Fibroblast of the aortic adventitia (primary cell): ENCODE measurements at regions not wholly inside any gene's neighbourhood (a gene's known extent, or its start where the extent isn't known, plus 50 kb on each side); places are given as distances from the start of the nearest gene placed in this dataset.

Source experiments
- DNase-seq: peaks from one replicate; pipeline ENCODE4 v3.0.0-alpha.2; 2010; ENCODE audit warnings: low read depth
- H3K4me3 ChIP-seq: 2 replicates; pipeline ENCODE4 v1.5.1; 2011; ENCODE audit warnings: low read depth, mild to moderate bottlenecking, control low read depth, low read length, moderate library complexity
- CTCF ChIP-seq: IDR thresholded peaks from 2 replicates; pipeline ENCODE4 v1.5.1; 2011; ENCODE audit warnings: mild to moderate bottlenecking, low read length, control low read depth, inconsistent platforms; ENCODE audit not compliant: insufficient read depth

- H3K4me3 ChIP-seq, result no peak overlapping the region
- no peak for DNase-seq
- TF ChIP-seq CTCF, result no peak
These were observed 568.1 kb upstream of the CRIM1 start for GRCh38 chr2:35787302-35788031.

- DNase-seq, result no peak
- no peak for TF ChIP-seq CTCF
- H3K4me3 ChIP-seq, result no peak overlapping the region
These were observed 570.0 kb upstream of the CRIM1 start for GRCh38 chr2:35785564-35785963.

- H3K4me3 ChIP-seq, result no peak overlapping the region
- DNase-seq, result no peak
- no peak for TF ChIP-seq CTCF
These were observed 570.8 kb upstream of the CRIM1 start for GRCh38 chr2:35784777-35785176.

- DNase-seq, result no peak
- no peak overlapping the region for H3K4me3 ChIP-seq
- TF ChIP-seq CTCF, result no peak
These were observed 571.9 kb upstream of the CRIM1 start for GRCh38 chr2:35783723-35784122.

- H3K4me3 ChIP-seq, result no peak overlapping the region
- DNase-seq, result no peak
- no peak for TF ChIP-seq CTCF
These were observed 614.0 kb upstream of the CRIM1 start for GRCh38 chr2:35741556-35741955.

GRCh38 chr2:35731674-35732073 is 623.9 kb upstream of the CRIM1 start:
- no peak for DNase-seq
- H3K4me3 ChIP-seq, result no peak overlapping the region
- no peak for TF ChIP-seq CTCF

- DNase-seq, result no peak
- no peak for TF ChIP-seq CTCF
- H3K4me3 ChIP-seq, result no peak overlapping the region
These were observed 640.7 kb upstream of the CRIM1 start for GRCh38 chr2:35714883-35715282.
